ENCODE measurements at regions not wholly inside any gene's neighbourhood (a gene's known extent, or its start where the extent isn't known, plus 50 kb on each side); places are given as distances from the start of the nearest gene placed in this dataset.

DNA sequence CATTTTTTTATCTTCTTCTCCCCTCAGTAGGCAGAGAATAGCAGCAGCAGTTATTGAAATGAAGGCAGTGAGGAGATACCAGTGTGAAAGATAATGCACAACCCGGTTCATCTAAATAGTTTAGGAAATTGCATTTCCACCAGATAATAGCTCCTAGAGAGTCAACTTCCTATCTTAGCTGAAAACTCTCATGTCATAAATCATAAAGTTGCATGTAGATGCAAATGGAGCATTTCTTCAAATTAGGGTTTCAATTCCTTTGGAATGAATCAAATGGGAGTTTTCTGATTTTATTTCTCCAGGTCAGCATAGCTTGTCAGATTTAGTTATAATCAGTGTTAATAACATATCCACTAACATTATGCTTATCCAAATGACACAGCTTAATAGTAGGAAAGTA, 335.3 kb downstream of the CNTNAP4 start:
- H3K9me3 Mint-ChIP-seq: no peaks in the 10 kb centered on the region
- H3K27me3 Mint-ChIP-seq: no peaks in the 10 kb centered on the region
- no peak overlapping the region for H3K27ac Mint-ChIP-seq
- H3K36me3 Mint-ChIP-seq: no peaks in the 10 kb centered on the region
- no peaks in the 10 kb centered on the region for H3K4me1 Mint-ChIP-seq
- H3K4me3 Mint-ChIP-seq: no peak overlapping the region

DNA sequence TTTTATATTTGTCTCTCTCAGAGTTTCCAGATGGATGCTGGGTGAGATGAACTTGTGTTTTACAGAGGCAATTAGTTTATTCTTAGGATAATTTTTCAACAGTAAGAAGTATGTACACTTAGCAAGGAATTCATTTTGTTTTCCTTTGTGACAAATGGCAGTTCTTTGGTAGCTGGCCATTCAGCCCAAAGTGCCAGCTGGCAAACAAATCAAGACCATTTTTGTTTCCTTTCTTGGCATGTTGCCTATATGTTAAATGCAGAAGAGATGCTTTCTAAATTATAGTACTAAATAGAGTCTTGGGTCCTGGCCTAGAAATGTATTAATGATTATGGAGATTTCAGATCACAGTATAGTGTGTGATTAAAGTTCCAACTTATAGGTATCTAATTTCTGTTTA, 337.1 kb downstream of the CNTNAP4 start:
- Mint-ChIP-seq H3K9me3 (no peaks in the 10 kb centered on the region), H3K27me3 (no peaks in the 10 kb centered on the region), H3K4me3 (no peak overlapping the region), H3K27ac (no peak overlapping the region), H3K4me1 (no peaks in the 10 kb centered on the region), H3K36me3 (no peaks in the 10 kb centered on the region)

DNA sequence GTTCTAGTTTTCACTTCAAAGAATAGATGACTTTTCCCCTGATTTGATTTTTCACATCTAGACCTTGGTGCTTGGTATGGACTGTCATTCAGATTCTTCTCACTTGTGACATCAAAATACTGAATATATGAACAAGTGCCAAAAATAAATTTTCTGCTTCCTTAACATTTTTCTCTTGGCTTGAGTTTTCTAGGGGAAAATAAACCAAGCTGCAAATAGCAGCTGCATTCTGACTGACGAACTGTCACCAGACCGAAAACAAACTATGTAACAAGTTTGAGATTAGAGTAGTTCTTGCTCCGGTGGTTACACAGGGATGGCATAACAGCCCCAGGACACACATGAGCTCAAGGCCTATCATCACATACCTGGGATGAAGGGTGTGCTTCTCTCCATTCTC, 345.7 kb downstream of the CNTNAP4 start:
- Mint-ChIP-seq H3K9me3 (peaks cover 6% of the 10 kb centered on the region), H3K27me3 (no peaks in the 10 kb centered on the region), H3K27ac (no peak overlapping the region), H3K4me1 (no peaks in the 10 kb centered on the region), H3K36me3 (no peaks in the 10 kb centered on the region), H3K4me3 (no peak overlapping the region)

DNA sequence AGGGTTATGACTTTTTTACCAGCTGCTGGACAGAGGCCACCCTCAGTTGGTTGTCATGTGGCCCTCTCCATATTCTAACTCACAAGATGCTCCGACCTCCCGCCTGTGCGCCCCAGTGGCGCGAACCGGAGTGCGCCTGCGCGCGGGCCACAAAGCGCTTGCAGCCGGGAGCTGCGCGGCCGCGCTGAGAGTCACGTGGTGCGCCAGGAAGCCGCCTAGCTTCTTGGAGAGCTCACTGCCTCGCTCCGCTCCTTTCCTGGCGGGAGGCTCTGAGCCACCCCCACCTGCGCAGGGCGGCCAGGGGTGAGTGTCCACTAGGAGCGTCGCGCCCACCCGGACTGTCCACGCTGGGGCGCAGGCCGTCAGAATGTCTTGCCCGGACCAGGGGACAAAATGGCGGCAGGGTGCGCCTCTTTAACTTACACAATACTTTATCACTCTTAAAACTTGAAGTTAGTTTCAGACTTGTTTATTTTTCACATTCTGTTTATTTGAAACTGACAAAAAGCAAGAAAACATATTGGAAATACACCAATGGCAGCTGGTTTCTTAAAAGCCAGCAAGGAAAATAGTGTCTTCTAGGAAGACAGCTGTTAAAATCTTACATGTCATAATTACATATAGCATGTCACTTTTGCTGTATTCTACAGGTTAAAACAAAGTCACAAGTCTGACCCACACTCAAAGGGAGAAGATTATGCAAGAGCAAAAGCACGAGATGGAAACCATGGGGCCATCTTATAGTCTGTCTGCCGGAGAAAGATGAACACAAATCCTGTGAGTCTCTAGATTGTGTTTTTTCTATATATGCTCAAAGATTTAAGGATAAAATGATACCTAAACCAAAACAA, 357.9 kb downstream of the CNTNAP4 start:
- Mint-ChIP-seq H3K4me3 (no peak overlapping the region), H3K4me1 (no peaks in the 10 kb centered on the region), H3K36me3 (no peaks in the 10 kb centered on the region), H3K9me3 (peaks cover 14% of the 10 kb centered on the region), H3K27me3 (no peaks in the 10 kb centered on the region), H3K27ac (no peak overlapping the region)

DNA sequence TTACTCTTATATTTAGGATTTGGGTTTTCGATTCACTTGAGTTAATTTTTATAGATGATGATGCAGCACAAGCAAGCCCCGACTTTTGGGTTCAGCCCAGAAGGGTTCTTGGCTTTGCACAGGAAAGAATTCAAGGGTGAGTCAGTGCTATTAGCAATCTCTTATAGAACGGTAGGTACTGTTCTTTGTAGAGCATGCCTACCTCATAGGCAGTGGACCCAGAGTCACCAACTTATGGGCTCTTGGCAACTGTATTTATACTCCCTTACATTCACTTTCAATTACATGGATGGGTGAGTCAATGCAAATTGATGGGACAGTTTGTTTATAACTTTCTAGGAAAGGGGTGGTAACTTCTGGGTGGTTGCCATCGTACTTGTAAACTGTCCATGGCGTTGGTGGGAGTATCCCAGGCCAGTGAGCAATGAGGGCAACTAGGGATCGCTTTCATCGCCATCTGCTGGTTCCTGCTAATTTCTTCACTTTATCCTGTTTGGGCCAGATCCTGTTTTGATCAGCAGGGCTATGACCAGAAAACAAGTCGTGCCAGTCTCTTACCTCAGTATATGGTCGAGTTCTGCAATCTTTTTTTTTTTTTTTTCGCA, 362.6 kb downstream of the CNTNAP4 start:
- Mint-ChIP-seq H3K4me3 (no peak overlapping the region), H3K27ac (no peak overlapping the region), H3K4me1 (no peaks in the 10 kb centered on the region), H3K9me3 (peaks cover 11% of the 10 kb centered on the region), H3K36me3 (no peaks in the 10 kb centered on the region), H3K27me3 (no peaks in the 10 kb centered on the region)

DNA sequence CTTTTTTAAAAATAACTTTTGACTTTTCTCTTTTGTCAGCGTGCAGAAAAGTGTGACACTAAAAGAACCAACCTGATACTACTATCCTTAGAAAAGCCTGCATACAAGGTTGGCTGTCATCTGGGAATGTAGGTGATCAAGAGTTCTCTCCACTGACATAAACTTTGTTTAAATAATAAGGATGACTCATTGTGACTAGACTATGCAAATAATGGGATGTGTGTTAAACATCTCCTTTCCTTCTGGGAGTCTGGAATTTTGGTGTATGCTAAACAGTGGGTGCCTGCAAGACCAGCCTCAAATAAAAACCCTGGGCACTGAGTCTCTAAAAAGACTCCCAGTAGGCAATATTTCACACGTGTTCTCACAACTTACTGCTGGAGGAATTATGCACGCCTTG, 373.4 kb downstream of the CNTNAP4 start:
- peaks cover 3% of the 10 kb centered on the region for H3K27me3 Mint-ChIP-seq
- no peaks in the 10 kb centered on the region for H3K36me3 Mint-ChIP-seq
- H3K9me3 Mint-ChIP-seq: peaks cover 11% of the 10 kb centered on the region
- H3K4me1 Mint-ChIP-seq: no peaks in the 10 kb centered on the region
- no peak overlapping the region for H3K27ac Mint-ChIP-seq
- H3K4me3 Mint-ChIP-seq: no peak overlapping the region

DNA sequence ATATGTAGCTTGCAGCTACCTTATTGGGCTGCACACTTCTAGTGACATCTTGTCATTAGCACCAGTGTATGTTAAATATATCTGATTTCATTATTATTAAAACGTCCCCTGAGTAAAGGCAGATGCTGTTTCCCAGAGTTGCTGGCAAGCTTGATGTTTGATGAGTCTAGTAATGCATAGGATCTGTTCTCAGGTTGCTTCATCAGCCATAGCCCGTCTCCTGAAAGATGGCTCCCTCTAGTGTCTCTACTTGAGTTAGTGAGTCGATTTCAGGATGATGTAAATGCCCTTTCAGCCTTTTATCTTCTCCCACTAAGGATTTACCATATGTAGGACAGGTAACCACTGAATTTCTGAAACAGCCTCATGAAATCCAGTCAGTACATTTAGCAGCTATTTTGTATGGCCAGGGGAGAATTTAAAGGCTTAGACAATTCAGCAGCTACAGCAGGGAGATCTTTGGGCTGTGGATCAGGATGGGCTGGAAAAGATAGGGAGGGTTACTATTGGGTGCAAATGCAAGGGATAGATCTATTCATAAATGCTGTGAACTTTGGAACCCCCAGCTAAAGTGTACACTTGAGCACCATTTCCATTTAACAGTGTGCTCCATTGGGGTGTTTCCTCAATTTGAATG, 376.3 kb downstream of the CNTNAP4 start:
- Mint-ChIP-seq H3K4me1 (no peaks in the 10 kb centered on the region), H3K27me3 (peaks cover 3% of the 10 kb centered on the region), H3K27ac (no peak overlapping the region), H3K4me3 (no peak overlapping the region), H3K9me3 (peaks cover 6% of the 10 kb centered on the region), H3K36me3 (no peaks in the 10 kb centered on the region)

DNA sequence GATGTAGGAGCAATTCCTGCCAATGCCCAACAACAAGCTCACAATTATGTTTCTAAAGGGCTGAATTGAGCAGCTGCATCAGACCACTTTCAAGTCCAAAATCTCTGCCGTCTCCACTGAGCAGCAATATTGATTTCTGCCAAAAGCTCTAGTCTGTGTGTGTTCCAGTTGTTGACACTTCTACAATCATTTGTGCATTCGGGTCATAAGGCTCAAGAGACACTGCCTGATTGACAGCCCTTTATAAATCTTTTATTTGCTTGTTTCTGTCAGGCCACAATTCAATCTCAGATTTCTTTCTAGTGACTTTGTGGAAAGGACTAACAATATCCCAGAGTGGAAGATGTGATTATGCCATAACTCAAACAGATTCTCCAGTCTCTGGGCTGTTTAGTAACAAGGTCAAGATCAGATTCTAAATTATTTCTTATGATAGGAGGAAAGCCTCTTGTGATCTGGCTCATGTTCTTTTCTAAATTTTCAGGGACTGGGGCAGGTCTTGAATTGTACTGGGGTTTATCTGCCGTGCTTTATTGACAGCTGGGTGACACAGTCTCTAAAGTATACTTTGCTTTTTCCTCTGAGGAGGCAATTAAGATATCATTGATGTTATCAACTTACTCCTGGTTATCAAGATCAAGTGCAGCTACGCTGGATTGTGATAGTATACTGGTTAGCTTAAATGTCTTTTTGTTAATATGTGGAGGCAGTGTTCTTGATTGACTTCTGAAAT, 377.1 kb downstream of the CNTNAP4 start:
- H3K4me3 Mint-ChIP-seq: no peak overlapping the region
- no peaks in the 10 kb centered on the region for H3K36me3 Mint-ChIP-seq
- no peaks in the 10 kb centered on the region for H3K4me1 Mint-ChIP-seq
- H3K27me3 Mint-ChIP-seq: peaks cover 3% of the 10 kb centered on the region
- no peak overlapping the region for H3K27ac Mint-ChIP-seq
- H3K9me3 Mint-ChIP-seq: peaks cover 6% of the 10 kb centered on the region

DNA sequence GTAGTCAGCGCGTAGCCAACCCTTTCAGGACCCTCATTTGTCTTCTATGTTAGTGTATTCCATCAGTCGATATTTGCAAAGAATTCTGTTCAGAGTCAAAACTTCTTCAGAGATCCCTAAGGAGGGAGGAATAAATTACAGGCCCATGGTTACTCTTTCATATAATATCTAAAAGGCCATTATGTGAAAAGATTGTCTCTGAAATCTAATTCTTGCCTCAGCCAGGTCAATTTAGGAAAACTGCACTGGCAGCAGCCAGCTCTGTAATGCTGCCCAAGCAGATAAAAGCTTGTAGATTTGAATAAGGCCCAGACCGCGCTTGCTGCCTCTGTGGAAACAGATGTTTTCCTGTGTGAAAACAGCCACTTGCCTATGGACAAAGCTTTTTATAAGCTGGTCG, 379.8 kb downstream of the CNTNAP4 start:
- H3K36me3 Mint-ChIP-seq: no peaks in the 10 kb centered on the region
- no peaks in the 10 kb centered on the region for H3K9me3 Mint-ChIP-seq
- H3K4me3 Mint-ChIP-seq: no peak overlapping the region
- H3K4me1 Mint-ChIP-seq: no peaks in the 10 kb centered on the region
- no peaks in the 10 kb centered on the region for H3K27me3 Mint-ChIP-seq
- no peak overlapping the region for H3K27ac Mint-ChIP-seq

DNA sequence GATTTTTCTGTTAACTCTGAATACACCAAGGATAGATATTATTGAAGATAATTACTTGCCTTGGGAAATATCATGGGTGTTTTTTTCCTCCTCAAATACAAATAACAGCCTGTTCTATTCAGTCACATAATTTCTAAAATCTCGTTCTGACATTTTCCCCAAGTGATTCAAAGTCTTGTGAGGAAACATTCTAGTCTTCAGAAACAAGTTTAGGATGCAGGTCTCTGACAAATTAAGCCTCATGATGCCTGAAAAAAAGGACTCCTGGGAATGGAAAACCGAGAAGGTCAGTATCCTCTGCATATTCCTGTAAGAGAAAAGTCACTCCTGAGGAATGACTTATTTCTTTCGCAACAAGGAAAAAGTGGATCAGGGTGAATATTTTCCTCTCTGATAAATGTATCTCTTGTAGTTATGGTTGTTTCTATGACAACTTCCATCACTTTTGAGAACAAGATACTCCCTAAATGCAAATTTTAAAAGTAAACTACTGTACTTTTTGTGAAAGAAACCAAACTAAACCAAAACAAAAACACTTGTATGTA, 384.6 kb downstream of the CNTNAP4 start:
- Mint-ChIP-seq H3K9me3 (no peaks in the 10 kb centered on the region), H3K4me3 (no peak overlapping the region), H3K36me3 (no peaks in the 10 kb centered on the region), H3K27ac (no peak overlapping the region), H3K4me1 (no peaks in the 10 kb centered on the region), H3K27me3 (no peaks in the 10 kb centered on the region)

DNA sequence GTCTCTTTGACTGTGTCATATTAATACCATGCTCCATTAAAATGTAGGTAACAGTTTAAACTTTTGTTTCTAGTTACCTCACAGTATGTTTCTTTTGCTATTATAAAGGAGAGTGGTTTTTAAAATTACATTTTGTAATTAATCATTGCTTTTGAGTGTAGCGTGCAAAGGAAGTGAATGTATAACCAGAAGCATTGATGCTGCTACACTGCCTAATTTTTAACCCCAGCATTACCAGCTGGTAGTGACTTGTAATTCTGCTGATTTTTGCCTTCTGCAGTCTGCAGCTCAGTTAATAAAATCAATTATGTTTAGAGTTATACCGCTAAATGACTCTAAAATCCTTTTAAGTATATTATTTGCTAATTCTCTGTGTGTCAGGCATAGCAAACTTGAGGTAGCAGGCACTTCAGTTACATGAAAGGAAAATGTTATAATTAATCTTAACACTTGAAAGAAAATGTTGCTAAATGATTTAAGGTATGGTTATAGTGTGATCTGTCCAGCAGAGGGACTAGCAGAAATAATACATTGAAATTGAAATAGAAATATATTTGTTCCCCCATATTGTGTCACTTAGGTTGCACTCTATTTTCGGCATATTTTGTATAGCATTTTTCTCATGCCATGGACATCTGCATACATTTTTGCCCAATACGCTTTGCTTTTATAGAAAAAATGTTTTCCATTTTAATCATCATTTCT, 388.5 kb downstream of the CNTNAP4 start:
- H3K4me3 Mint-ChIP-seq: no peak overlapping the region
- no peak overlapping the region for H3K27ac Mint-ChIP-seq
- no peaks in the 10 kb centered on the region for H3K4me1 Mint-ChIP-seq
- H3K36me3 Mint-ChIP-seq: no peaks in the 10 kb centered on the region
- no peaks in the 10 kb centered on the region for H3K9me3 Mint-ChIP-seq
- no peaks in the 10 kb centered on the region for H3K27me3 Mint-ChIP-seq

DNA sequence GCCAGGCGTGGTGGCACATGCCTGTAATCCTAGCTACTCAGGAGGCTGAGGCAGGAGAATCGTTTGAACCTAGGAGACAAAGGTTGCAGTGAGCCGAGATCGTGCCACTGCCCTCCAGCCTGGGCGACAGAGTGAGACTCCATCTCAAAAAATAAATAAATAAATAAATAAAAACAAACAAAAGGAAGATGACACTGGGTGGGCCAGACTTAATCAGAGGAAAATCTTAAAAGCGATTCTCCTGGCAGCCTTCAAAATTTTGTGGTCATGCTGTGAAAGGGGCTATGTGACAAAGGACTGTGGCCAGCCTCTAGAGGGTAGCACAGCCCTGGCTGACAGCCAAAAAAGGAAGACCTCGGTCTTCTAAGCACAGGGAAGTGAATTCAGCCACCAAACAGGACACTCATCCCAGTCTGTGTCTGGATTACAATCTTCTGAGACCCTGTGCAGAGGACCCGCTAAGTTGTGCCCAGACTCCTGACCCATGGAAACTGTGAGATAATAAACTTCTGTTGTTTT, 391.1 kb downstream of the CNTNAP4 start:
- no peak overlapping the region for H3K4me3 Mint-ChIP-seq
- no peaks in the 10 kb centered on the region for H3K27me3 Mint-ChIP-seq
- no peak overlapping the region for H3K27ac Mint-ChIP-seq
- H3K4me1 Mint-ChIP-seq: no peaks in the 10 kb centered on the region
- H3K9me3 Mint-ChIP-seq: no peaks in the 10 kb centered on the region
- no peaks in the 10 kb centered on the region for H3K36me3 Mint-ChIP-seq

DNA sequence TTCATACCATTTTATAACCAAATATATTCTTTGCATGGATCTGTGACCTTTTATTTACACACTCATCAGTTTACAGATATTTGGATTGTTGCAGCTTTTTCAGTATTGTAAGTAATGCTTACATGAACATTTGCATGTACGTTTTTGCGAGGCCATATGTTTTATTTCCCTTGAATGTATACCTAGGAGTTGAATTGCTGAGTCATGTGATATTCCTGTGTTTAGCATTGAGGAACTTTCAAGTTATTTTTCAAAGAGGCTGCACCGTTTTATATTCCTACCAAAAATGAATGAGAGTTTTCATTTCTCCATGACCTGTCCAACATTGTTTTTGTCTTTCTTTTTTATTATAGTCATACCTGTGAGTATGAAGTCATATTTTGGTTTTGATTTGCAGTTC, 392.1 kb downstream of the CNTNAP4 start:
- no peaks in the 10 kb centered on the region for H3K36me3 Mint-ChIP-seq
- no peak overlapping the region for H3K4me3 Mint-ChIP-seq
- no peaks in the 10 kb centered on the region for H3K27me3 Mint-ChIP-seq
- no peaks in the 10 kb centered on the region for H3K4me1 Mint-ChIP-seq
- no peak overlapping the region for H3K27ac Mint-ChIP-seq
- H3K9me3 Mint-ChIP-seq: no peaks in the 10 kb centered on the region

DNA sequence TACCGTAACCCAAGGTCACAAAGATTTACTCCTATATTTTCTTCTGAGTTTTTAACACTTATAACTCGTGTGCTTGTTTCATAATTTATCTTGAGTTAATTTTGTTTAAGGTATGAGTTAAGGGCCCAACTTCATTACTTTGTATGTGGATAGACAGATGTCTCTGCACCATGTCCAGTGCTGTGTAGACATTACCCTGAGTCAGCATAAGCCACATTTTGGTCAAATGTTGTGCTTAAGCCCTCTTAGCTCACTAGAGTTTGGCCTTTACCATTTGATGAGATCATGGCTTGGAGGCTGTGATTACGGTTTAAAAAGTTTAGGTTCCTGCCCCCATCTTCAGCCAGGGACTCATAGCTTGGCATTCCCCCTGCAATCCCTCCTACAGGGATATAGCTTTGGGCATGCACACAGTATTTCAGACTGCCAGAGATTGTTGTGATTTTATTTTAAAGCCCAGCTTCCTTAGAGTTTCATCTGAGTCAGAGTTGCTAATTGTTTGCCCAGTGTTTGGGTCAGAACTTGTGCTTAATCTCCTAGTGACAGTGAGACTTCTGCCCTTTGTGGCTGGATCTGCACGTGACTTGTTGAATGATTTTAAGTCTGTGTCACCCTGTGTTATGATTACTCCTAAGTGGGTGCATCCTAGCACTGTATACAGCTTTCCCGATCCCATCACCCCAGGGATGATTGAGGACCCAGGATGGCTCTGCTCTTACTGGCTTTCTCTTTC, 393.1 kb downstream of the CNTNAP4 start:
- no peak overlapping the region for H3K4me3 Mint-ChIP-seq
- H3K4me1 Mint-ChIP-seq: no peaks in the 10 kb centered on the region

More for the DNA sequence above, 393.1 kb downstream of the CNTNAP4 start:
- H3K27ac Mint-ChIP-seq: no peak overlapping the region
- no peaks in the 10 kb centered on the region for H3K9me3 Mint-ChIP-seq
- no peaks in the 10 kb centered on the region for H3K27me3 Mint-ChIP-seq
- H3K36me3 Mint-ChIP-seq: no peaks in the 10 kb centered on the region
